ENCODE measurements at regions not wholly inside any gene's neighbourhood (a gene's known extent, or its start where the extent isn't known, plus 50 kb on each side); places are given as distances from the start of the nearest gene placed in this dataset.

DNA sequence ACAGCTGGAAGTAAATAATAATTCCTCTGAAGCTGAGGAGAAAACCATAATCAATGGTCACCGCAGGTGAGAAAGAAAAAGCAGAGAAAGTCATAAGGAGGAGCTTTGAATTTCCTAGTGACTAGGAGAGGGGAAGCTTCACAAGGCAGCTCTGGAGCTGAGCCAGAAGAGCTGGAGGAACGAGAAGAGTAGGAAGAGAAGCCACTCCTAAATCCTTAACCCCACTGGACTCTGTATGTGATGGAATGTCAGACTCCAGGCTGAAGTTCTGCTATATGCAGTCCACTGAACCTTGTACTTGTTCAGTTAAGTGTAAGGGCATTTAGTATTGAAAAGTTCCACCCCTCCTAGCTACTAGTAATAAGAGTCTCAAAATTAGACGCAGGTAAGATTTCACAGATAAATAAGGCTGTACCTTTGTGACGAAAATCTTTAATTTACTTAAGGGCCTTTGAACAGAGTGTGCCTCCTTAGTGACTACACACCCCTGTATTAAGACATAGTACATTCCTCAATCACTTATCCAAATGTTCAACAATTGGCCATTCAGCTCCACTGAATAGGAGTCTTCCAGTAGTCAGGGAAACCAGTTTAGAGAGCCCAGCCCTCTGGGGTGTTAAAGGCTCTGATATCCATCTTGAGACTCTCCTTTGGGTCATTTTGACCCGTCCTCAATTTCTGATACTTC is 71.4 kb upstream of the UFL1 start:
- TF ChIP-seq, protein P1, sequence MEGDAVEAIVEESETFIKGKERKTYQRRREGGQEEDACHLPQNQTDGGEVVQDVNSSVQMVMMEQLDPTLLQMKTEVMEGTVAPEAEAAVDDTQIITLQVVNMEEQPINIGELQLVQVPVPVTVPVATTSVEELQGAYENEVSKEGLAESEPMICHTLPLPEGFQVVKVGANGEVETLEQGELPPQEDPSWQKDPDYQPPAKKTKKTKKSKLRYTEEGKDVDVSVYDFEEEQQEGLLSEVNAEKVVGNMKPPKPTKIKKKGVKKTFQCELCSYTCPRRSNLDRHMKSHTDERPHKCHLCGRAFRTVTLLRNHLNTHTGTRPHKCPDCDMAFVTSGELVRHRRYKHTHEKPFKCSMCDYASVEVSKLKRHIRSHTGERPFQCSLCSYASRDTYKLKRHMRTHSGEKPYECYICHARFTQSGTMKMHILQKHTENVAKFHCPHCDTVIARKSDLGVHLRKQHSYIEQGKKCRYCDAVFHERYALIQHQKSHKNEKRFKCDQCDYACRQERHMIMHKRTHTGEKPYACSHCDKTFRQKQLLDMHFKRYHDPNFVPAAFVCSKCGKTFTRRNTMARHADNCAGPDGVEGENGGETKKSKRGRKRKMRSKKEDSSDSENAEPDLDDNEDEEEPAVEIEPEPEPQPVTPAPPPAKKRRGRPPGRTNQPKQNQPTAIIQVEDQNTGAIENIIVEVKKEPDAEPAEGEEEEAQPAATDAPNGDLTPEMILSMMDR (IDR thresholded peaks at IDR 0.05; ENCODE audit: borderline replicate concordance, control extremely low read depth, extremely low read depth, insufficient read depth, missing control alignments): no peak
- no peak for DNase-seq (ENCODE audit: low spot score)
- in situ Hi-C loops (cut with MboI; ENCODE audit: low sequenced_read_pairs, unreplicated experiment): no loop called here

DNA sequence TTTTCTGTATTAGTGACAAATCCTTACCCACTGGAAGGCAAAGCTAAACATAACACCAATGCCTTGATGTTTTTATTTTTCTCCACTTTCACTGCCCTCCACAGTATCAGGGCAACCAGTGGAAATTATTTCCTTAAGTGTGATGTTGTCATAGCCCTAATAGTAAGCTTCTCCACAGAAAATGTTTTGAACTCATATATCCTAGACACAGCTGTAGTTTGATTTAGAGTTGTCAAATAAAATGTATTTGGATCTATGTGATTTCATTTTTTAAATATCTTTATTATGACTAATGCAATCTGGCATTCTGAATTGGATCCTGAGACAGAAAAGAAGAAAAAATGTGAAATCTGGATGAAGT is 70.9 kb upstream of the UFL1 start:
- TF ChIP-seq, protein P1 (IDR thresholded peaks at IDR 0.05; ENCODE audit: borderline replicate concordance, control extremely low read depth, extremely low read depth, insufficient read depth, missing control alignments): no peak
- in situ Hi-C loops (cut with MboI; ENCODE audit: low sequenced_read_pairs, unreplicated experiment): no loop called here
- DNase-seq (ENCODE audit: low spot score): no peak

DNA sequence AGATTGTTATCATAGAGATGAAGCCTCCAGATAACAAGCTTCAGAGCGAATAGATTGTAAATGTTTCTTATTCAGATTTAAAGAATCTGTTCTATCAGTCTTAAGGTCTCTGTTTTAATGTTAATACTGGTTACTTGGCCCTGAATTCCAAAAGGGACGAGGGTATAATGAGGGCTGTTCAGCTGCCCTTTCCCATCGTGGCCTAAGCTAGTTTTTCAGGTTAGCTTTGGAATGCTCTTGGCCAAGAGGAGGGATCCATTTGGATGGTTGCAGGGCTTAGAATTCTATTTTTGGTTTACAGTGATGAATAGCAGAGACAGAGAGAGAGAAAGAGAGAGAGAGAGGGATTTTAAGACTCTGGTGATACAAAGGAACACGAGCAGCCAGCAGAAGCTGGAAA is 62.8 kb upstream of the UFL1 start:
- TF ChIP-seq, protein P1 (IDR thresholded peaks at IDR 0.05; ENCODE audit: borderline replicate concordance, control extremely low read depth, extremely low read depth, insufficient read depth, missing control alignments): no peak
- no peak for DNase-seq (ENCODE audit: low spot score)
- in situ Hi-C loops (cut with MboI; ENCODE audit: low sequenced_read_pairs, unreplicated experiment): no loop called here

DNA sequence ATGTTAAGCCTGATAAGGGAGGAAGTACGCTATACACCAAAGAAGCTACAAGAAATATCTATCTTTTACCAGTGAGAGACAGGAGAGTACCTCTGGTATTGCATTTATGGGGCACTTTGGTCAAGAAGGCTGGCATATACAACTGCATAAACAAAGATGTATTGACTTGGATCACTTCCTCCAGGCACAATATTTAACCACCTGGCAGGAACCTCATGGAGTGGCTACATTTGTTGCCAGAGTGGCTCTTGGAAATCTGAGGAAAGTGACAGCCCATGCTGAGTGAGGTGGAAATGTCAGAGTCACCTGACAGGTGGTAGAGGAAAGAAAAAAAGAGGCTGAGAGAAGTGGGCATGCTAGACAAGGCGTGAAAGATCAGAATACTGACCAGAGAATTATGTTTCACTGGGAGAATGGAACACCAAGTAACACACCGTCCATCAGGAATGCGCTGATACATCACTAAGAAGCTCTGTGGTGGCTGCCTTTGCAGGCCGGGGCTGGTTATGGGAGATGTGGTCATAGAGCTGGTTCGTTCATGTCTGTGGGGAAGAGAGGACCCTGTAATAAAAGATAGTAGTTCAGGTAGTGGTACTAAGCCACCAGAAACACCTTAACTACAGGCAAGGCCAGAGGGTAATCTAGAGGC is 61.4 kb upstream of the UFL1 start:
- in situ Hi-C loops (cut with MboI; ENCODE audit: low sequenced_read_pairs, unreplicated experiment): no loop called here

DNA sequence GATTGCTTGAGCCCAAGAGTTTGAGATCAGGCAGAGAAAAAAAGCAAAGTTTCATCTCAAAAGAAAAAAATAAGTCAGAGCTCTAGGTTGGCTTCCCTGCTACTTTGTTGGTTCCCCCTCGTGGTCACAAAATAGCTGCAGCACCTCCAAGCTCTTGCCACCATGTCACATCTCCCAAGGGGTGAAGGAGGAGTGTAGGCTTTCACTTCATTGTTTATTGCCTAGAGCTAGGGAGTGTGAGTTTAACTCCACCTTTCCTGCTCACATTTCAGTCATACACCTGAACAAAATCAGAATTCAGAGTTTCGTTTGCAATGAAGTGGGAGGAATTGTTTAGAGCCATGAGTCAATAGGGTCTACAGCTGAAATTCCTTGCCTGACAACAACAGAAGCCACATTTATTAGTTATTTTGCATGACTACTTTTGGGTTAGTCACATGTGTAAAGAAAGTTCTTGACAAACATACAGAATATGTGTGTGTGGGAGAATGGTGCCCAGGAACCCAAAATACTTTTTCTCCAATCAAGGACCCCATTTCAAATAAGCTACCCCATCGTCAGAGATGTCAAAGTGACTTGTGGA is 56.2 kb upstream of the UFL1 start:
- in situ Hi-C loops (cut with MboI; ENCODE audit: low sequenced_read_pairs, unreplicated experiment): no loop called here
- DNase-seq (ENCODE audit: low spot score): no peak
- TF ChIP-seq, protein P1 (IDR thresholded peaks at IDR 0.05; ENCODE audit: borderline replicate concordance, control extremely low read depth, extremely low read depth, insufficient read depth, missing control alignments): no peak

More for the DNA sequence above, 61.4 kb upstream of the UFL1 start:
- TF ChIP-seq, protein P1 (IDR thresholded peaks at IDR 0.05; ENCODE audit: borderline replicate concordance, control extremely low read depth, extremely low read depth, insufficient read depth, missing control alignments): no peak
- no peak for DNase-seq (ENCODE audit: low spot score)

DNA sequence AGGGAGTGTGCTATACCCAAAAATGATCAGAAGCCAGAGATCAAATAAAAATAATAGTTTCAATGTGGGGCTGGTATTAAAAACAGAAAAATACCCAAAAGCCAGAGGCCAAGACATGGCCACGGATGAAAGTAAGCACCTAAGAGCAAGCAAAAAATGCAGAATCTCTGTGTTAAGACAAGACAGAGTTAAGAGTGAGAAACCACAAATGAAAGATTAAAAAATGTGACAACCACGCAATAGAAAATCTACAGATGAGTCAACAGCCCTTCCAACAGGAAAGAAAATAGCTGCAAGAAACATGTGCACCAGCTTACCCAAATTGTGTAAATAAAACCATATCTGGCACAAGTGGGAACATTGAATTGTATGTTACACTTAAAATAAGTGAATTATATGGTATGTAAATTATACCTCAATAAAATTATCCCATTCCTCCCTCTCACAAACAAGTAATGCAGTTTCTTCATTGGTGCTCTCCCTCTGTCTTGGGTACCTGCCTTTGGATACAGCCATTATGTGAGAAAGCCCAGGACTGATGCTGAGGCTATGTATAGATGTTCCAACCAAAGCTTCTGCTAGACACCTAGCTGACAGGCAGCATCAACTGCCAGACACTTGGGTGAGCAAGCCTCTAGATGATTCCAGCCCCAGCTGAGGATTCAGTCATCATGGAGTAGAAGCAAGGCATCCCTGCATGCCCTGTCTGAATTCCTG is 55.3 kb upstream of the UFL1 start:
- in situ Hi-C loops (cut with MboI; ENCODE audit: low sequenced_read_pairs, unreplicated experiment): no loop called here
- TF ChIP-seq, protein P1 (IDR thresholded peaks at IDR 0.05; ENCODE audit: borderline replicate concordance, control extremely low read depth, extremely low read depth, insufficient read depth, missing control alignments): no peak
- DNase-seq (ENCODE audit: low spot score): no peak
